ENCODE measurements at regions not wholly inside any gene's neighbourhood (a gene's known extent, or its start where the extent isn't known, plus 50 kb on each side); places are given as distances from the start of the nearest gene placed in this dataset.

DNA sequence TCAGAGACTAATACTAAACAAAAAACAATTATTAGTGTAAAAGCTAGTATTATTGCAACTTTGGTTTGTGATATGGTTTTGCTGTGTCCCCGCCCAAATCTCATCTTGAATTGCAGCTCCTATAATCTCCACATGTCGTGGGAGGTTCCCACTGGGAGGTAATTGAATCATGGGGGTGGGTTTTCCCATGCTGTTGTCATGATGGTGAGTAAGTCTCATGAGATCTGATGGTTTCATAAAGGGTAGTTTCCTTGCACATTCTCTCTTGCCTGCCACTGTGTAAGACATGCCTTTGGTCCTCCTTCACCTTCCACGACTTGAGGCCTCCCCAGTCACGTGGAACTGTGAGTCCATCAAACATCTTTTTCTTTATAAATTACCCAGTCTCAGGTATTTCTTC lies 325.9 kb upstream of the DAB2 start:
- no peaks in the 10 kb centered on the region for H3K4me1 ChIP-seq (ENCODE audit: control insufficient read depth in 1 of 2, insufficient read depth in 2 of 2, low read length in 2 of 2)
- ATAC-seq (ENCODE audit: low FRiP score), result no peak
- H3K9me3 ChIP-seq (ENCODE audit: control insufficient read depth, low read length), result no peaks in the 10 kb centered on the region
- H3K27me3 ChIP-seq (ENCODE audit: control insufficient read depth in 1 of 2, insufficient read depth in 2 of 2, low read length in 1 of 2), result no peaks in the 10 kb centered on the region
- 91 to 93% methylated on average over 4 of the region's 4 CpGs for WGBS, 2 donors
- H3K27ac ChIP-seq (ENCODE audit: low read depth in 1 of 2, low read length in 2 of 2), result no peak overlapping the region
- no peaks in the 10 kb centered on the region for H3K36me3 ChIP-seq (ENCODE audit: control insufficient read depth in 1 of 2, insufficient read depth in 2 of 2, low read length in 1 of 2)
- H3K4me3 ChIP-seq (ENCODE audit: low read length in 2 of 2), result no peak overlapping the region
- intact Hi-C loops (cut with DNase I), result no loop called here
- no peak for DNase-seq

DNA sequence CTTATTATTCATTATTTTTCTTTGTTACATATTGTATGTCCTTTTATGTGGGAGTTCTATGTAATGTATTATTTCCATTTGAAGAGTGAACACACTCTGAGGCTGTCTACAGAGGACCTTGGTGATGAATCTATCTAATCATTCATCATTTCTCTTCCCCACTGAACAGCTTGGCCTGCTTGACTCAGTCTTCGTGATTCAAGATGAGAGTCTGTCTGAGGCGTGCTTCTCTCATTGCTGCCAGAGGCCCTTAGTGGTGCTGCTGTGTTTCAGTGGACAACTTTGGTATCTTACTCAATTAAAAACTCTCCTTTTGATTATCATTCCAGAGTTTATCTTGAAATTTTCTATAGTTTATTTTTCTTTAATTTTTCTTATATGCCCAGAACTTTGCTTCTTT lies 318.1 kb upstream of the DAB2 start:
- no peaks in the 10 kb centered on the region for H3K9me3 ChIP-seq (ENCODE audit: control insufficient read depth, low read length)
- intact Hi-C loops (cut with DNase I), result no loop called here
- no peaks in the 10 kb centered on the region for H3K4me1 ChIP-seq (ENCODE audit: control insufficient read depth in 1 of 2, insufficient read depth in 2 of 2, low read length in 2 of 2)
- no peak overlapping the region for H3K4me3 ChIP-seq (ENCODE audit: low read length in 2 of 2)
- 76 to 90% methylated on average over 2 of the region's 2 CpGs for WGBS, 2 donors
- ATAC-seq (ENCODE audit: low FRiP score), result no peak
- no peaks in the 10 kb centered on the region for H3K27me3 ChIP-seq (ENCODE audit: control insufficient read depth in 1 of 2, insufficient read depth in 2 of 2, low read length in 1 of 2)
- DNase-seq, result no peak
- H3K27ac ChIP-seq (ENCODE audit: low read depth in 1 of 2, low read length in 2 of 2), result no peak overlapping the region
- no peaks in the 10 kb centered on the region for H3K36me3 ChIP-seq (ENCODE audit: control insufficient read depth in 1 of 2, insufficient read depth in 2 of 2, low read length in 1 of 2)

DNA sequence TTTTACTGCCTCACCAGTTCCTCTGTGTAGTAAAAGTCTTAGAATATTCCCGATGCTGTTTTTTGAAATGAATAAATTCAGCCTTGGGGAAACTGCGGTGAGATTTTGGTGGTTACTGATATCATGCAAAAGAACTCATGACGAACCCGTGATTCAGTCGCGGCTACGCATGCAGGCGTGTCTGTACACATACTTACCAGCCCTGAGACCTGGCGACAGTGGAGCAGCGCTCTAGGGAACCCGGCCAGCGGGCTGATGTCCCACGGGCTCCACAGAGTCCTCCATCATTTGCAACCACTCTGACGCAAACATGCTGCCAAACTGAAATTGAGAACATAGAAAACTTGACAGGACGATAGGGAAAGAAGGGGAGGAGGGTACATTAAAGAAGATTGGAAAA lies 315.6 kb upstream of the DAB2 start:
- no peak for DNase-seq
- intact Hi-C loops (cut with DNase I), result no loop called here
- WGBS, 2 donors, result 92 to 93% methylated on average over 15 of the region's 15 CpGs

DNA sequence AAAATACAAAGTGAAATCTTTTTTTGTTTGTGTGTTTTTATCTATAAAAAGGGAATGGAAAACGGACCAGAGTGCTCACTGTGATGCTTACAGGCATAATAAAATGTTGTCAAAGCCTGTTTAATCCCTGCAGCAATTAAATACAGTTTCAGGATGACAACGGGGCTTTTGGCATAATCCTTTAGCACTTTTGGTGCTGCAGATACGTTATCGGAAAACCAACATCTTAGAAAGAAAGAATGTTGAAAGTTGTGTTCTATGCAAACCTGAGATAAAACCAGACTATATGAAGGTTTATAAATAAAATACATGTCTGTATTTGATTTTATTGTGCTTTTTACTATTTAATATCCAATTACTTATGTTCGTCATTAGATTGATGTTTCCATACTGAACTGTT lies 307.4 kb upstream of the DAB2 start:
- 59 to 65% methylated on average over 5 of the region's 5 CpGs for WGBS, 2 donors
- H3K36me3 ChIP-seq (ENCODE audit: control insufficient read depth in 1 of 2, insufficient read depth in 2 of 2, low read length in 1 of 2), result no peaks in the 10 kb centered on the region

More for the DNA sequence above, 315.6 kb upstream of the DAB2 start:
- Histone ChIP-seq H3K36me3 (ENCODE audit: control insufficient read depth in 1 of 2, insufficient read depth in 2 of 2, low read length in 1 of 2) (no peaks in the 10 kb centered on the region), H3K4me1 (ENCODE audit: control insufficient read depth in 1 of 2, insufficient read depth in 2 of 2, low read length in 2 of 2) (no peaks in the 10 kb centered on the region), H3K9me3 (ENCODE audit: control insufficient read depth, low read length) (no peaks in the 10 kb centered on the region), H3K4me3 (ENCODE audit: low read length in 2 of 2) (no peak overlapping the region), H3K27ac (ENCODE audit: low read depth in 1 of 2, low read length in 2 of 2) (no peak overlapping the region), H3K27me3 (ENCODE audit: control insufficient read depth in 1 of 2, insufficient read depth in 2 of 2, low read length in 1 of 2) (no peaks in the 10 kb centered on the region)
- no peak for ATAC-seq (ENCODE audit: low FRiP score)

DNA sequence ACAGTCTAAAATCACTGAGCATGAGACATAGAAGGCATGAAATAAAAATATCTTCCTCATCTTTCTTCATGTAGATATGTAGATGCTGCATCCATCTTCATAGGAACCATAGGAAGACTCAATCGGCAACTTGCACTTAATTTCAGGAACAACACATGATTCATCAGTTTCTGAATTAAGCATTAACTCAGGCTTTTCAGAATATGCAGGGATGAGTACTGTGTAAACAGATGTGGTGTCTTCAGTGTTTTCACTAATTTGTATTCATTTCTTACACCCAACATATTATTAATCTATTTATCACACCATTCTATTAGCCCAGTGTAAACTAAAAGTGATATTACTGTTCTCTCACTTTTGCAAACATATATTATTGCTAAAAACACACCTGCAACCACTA lies 305.9 kb upstream of the DAB2 start:
- no peaks in the 10 kb centered on the region for H3K27me3 ChIP-seq (ENCODE audit: control insufficient read depth in 1 of 2, insufficient read depth in 2 of 2, low read length in 1 of 2)
- no peak for ATAC-seq (ENCODE audit: low FRiP score)
- intact Hi-C loops (cut with DNase I), result no loop called here
- H3K27ac ChIP-seq (ENCODE audit: low read depth in 1 of 2, low read length in 2 of 2), result no peak overlapping the region
- WGBS, 2 donors, result 92 to 93% methylated on average over 1 of the region's 1 CpG
- H3K9me3 ChIP-seq (ENCODE audit: control insufficient read depth, low read length), result no peaks in the 10 kb centered on the region
- DNase-seq, result no peak
- H3K4me3 ChIP-seq (ENCODE audit: low read length in 2 of 2), result no peak overlapping the region
- H3K4me1 ChIP-seq (ENCODE audit: control insufficient read depth in 1 of 2, insufficient read depth in 2 of 2, low read length in 2 of 2), result no peaks in the 10 kb centered on the region
- no peaks in the 10 kb centered on the region for H3K36me3 ChIP-seq (ENCODE audit: control insufficient read depth in 1 of 2, insufficient read depth in 2 of 2, low read length in 1 of 2)

More for the DNA sequence above, 307.4 kb upstream of the DAB2 start:
- Histone ChIP-seq H3K27ac (ENCODE audit: low read depth in 1 of 2, low read length in 2 of 2) (no peak overlapping the region), H3K27me3 (ENCODE audit: control insufficient read depth in 1 of 2, insufficient read depth in 2 of 2, low read length in 1 of 2) (no peaks in the 10 kb centered on the region), H3K9me3 (ENCODE audit: control insufficient read depth, low read length) (no peaks in the 10 kb centered on the region), H3K4me3 (ENCODE audit: low read length in 2 of 2) (no peak overlapping the region), H3K4me1 (ENCODE audit: control insufficient read depth in 1 of 2, insufficient read depth in 2 of 2, low read length in 2 of 2) (no peaks in the 10 kb centered on the region)
- ATAC-seq (ENCODE audit: low FRiP score), result no peak
- DNase-seq, result no peak
- intact Hi-C loops (cut with DNase I), result no loop called here

DNA sequence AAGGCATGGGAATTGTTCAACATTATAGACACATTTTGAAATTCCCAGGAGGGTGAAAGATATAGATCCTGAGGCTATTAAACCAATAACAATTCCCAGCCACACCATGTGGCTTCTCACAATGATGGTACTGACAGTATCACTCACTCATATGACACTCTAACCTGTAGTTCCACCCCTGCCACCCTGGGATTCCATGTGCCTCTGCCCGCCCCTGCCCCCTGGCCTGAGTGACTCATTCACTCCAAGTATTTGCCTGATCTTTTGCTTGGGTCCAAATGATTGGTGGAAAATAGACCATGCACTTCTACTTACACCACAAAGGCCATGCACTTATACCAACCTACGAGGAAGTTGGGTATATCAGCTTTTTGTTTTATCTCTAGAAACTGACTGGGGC lies 305.2 kb upstream of the DAB2 start:
- Histone ChIP-seq H3K4me1 (ENCODE audit: control insufficient read depth in 1 of 2, insufficient read depth in 2 of 2, low read length in 2 of 2) (no peaks in the 10 kb centered on the region), H3K27me3 (ENCODE audit: control insufficient read depth in 1 of 2, insufficient read depth in 2 of 2, low read length in 1 of 2) (no peaks in the 10 kb centered on the region), H3K4me3 (ENCODE audit: low read length in 2 of 2) (no peak overlapping the region), H3K9me3 (ENCODE audit: control insufficient read depth, low read length) (no peaks in the 10 kb centered on the region), H3K36me3 (ENCODE audit: control insufficient read depth in 1 of 2, insufficient read depth in 2 of 2, low read length in 1 of 2) (no peaks in the 10 kb centered on the region), H3K27ac (ENCODE audit: low read depth in 1 of 2, low read length in 2 of 2) (no peak overlapping the region)
- ATAC-seq (ENCODE audit: low FRiP score), result no peak
- no peak for DNase-seq
- WGBS, 2 donors, result 79 to 88% methylated on average over 2 of the region's 2 CpGs
- intact Hi-C loops (cut with DNase I), result no loop called here

DNA sequence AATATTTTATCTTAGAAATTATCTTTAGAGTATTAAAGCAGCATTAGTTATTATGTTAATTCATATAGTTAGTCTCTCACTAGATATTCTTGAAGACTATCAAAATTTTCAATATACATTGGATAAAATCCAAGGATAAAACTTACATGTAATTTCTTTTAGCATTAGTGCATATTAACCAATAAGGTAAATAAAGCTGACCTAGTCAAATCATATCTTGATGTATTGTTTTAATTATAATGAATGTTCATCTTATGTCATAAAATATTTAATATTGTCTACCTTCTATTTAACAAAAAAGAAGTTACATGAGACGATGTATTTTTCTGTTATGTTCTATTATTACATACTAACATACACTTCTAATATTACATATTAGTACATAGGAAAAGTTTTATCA lies 301.7 kb upstream of the DAB2 start:
- ATAC-seq (ENCODE audit: low FRiP score) (no peak), DNase-seq (no peak)
- H3K4me1 ChIP-seq (ENCODE audit: control insufficient read depth in 1 of 2, insufficient read depth in 2 of 2, low read length in 2 of 2), result no peaks in the 10 kb centered on the region
- 89 to 91% methylated on average over 1 of the region's 1 CpG for WGBS, 2 donors
- H3K36me3 ChIP-seq (ENCODE audit: control insufficient read depth in 1 of 2, insufficient read depth in 2 of 2, low read length in 1 of 2), result no peaks in the 10 kb centered on the region
- no peak overlapping the region for H3K4me3 ChIP-seq (ENCODE audit: low read length in 2 of 2)
- intact Hi-C loops (cut with DNase I), result no loop called here
- no peak overlapping the region for H3K27ac ChIP-seq (ENCODE audit: low read depth in 1 of 2, low read length in 2 of 2)
- H3K27me3 ChIP-seq (ENCODE audit: control insufficient read depth in 1 of 2, insufficient read depth in 2 of 2, low read length in 1 of 2), result no peaks in the 10 kb centered on the region
- no peaks in the 10 kb centered on the region for H3K9me3 ChIP-seq (ENCODE audit: control insufficient read depth, low read length)

DNA sequence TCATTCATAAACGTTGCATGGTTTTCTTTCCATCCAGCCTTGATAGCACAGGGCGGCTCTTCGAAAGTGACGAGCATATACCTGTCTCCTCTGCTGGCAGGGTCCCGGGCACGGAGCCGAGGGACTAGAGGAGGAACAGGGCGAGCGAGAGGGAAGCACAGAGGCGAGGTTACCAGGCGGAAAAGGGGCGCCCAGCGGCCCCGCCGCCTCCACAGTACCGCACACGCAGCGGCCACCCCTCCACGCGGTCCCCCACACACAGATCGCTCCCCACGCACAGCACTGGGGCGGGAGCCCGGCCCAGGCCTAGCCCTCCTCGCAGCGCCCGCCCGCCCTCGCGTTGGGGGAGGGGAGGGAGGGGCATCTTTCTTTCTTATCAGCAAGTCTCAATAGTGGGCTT lies 296.6 kb upstream of the DAB2 start:
- Histone ChIP-seq H3K4me3 (ENCODE audit: low read length in 2 of 2) (no peak overlapping the region), H3K27ac (ENCODE audit: low read depth in 1 of 2, low read length in 2 of 2) (no peak overlapping the region), H3K4me1 (ENCODE audit: control insufficient read depth in 1 of 2, insufficient read depth in 2 of 2, low read length in 2 of 2) (no peaks in the 10 kb centered on the region), H3K36me3 (ENCODE audit: control insufficient read depth in 1 of 2, insufficient read depth in 2 of 2, low read length in 1 of 2) (no peaks in the 10 kb centered on the region), H3K27me3 (ENCODE audit: control insufficient read depth in 1 of 2, insufficient read depth in 2 of 2, low read length in 1 of 2) (no peaks in the 10 kb centered on the region), H3K9me3 (ENCODE audit: control insufficient read depth, low read length) (no peaks in the 10 kb centered on the region)
- ATAC-seq (ENCODE audit: low FRiP score) (peak; percentile 52), DNase-seq (no peak)
- intact Hi-C loops (cut with DNase I), result no loop called here
- WGBS, 2 donors, result 93 to 95% methylated on average over 29 to 30 of the region's 30 CpGs

DNA sequence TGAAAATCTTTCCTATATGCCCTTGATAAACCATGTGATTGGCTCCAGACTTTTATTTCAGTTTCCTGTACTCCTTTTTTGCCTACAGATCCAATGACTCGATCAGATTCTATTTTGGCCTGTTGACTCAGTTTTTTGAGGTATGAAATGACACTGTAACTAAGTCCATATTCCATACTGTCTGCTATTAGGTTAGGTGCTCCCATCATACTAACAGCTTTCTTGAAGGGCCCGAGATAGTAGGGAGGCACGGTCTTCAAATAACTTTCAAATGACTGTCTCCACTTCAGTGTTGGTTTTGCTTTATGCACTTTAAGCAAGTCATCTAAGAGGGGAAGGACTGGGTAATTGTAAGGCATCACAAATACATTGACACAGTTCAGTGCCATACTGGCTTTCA lies 295.4 kb upstream of the DAB2 start:
- Histone ChIP-seq H3K36me3 (ENCODE audit: control insufficient read depth in 1 of 2, insufficient read depth in 2 of 2, low read length in 1 of 2) (no peaks in the 10 kb centered on the region), H3K4me3 (ENCODE audit: low read length in 2 of 2) (no peak overlapping the region), H3K27me3 (ENCODE audit: control insufficient read depth in 1 of 2, insufficient read depth in 2 of 2, low read length in 1 of 2) (no peaks in the 10 kb centered on the region), H3K4me1 (ENCODE audit: control insufficient read depth in 1 of 2, insufficient read depth in 2 of 2, low read length in 2 of 2) (no peaks in the 10 kb centered on the region), H3K27ac (ENCODE audit: low read depth in 1 of 2, low read length in 2 of 2) (no peak overlapping the region), H3K9me3 (ENCODE audit: control insufficient read depth, low read length) (no peaks in the 10 kb centered on the region)
- ATAC-seq (ENCODE audit: low FRiP score) (no peak), DNase-seq (no peak)
- WGBS, 2 donors, result 92 to 93% methylated on average over 3 of the region's 3 CpGs
- intact Hi-C loops (cut with DNase I), result no loop called here

Data from aorta (tissue), 5 donors.